ENCODE measurements at regions not wholly inside any gene's neighbourhood (a gene's known extent, or its start where the extent isn't known, plus 50 kb on each side); places are given as distances from the start of the nearest gene placed in this dataset.
A peak's percentile ranks its signal among the peaks of the same experiment; 100 is the strongest.
"Not testable (repeated sequence)": the region's sequence is repeated elsewhere in the genome, so short reads cannot be mapped to it uniquely, and the experiment has no call there.

- no peak for DNase-seq
Observed at GRCh38 chr9:29209748-29210291, 1636.5 kb upstream of the C9orf72 start.

GRCh38 chr9:29211003-29211579 lies 1637.8 kb upstream of the C9orf72 start:
- DNase-seq, result peak; percentile 35

GRCh38 chr9:29211580-29212396 lies 1638.5 kb upstream of the C9orf72 start:
- peak; percentile 75 for DNase-seq

GRCh38 chr9:29212397-29213387 lies 1639.4 kb upstream of the C9orf72 start:
- DNase-seq, result peak; percentile 69

DNA sequence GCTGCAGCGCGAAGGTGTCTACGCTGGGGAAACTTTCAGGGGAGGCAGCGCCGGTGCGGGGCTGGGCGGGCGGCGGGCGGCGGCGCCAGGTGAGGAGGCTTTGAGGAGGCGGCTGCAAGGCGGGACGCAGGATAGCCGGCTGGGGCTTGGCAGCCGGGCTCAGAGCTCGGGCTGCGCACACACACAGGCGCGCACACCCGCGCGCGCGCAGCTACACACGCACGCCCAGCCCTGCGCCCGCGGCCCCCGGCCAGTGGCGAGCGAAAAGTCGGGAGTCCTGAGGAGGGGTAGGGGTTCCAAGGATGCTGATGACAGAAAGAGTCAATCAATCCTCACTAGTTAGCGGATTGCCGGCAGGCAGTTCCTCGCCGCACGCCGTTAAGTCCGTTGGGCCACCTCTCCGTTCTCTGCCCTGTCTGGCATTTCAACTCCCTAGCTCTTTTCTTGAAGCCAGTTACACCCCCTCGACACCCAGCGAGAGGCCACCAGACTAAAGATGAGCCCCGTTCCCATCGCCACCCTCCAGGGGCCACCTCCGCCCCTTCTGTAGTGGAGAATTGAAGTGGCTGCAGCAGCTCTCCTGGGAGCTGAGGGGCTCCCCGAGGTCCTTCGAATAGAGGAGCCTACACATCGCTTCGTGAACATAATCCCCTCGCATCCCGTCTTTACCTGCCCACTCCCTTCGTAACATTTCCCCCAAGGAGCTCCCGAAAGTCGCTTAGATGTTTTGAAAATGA lies 1640.3 kb upstream of the C9orf72 start, which contains the start of gene LINGO2:
Gene LINGO2 (minus strand): TSS at position 185 of the 737 bp plus-strand sequence.
- DNase-seq, result peak; percentile 75

- DNase-seq, result peak; percentile 78
Observed at GRCh38 chr9:29214154-29214689, 1640.9 kb upstream of the C9orf72 start.

DNA sequence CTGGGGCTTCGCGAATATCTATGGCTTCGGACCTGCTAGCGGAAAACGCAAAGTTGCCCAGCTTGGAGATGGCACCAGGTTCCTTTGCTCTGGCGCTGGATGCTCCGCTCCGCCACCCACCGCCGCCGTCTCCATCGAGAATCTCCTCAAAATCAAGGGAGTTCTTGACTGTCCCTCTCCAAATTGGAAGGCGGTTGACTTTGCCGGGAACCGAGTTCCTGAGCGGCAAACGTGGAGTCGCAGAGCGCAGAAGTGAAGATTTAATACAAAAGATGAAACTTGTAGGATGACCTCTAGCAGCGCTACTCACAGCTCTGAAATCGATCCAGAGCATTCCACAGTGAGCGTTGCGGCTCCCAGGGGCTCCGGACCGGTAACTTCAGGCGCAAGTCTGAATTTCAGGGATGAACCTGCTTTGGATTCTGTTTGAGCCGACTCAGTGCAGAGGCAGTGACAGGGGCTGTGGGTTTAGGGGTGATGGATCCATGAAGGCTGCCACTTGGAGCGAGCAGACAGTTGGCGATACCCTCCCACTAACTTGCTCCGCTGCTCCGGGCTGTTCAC lies 1641.5 kb upstream of the C9orf72 start:
- peak; percentile 39 for DNase-seq

DNA sequence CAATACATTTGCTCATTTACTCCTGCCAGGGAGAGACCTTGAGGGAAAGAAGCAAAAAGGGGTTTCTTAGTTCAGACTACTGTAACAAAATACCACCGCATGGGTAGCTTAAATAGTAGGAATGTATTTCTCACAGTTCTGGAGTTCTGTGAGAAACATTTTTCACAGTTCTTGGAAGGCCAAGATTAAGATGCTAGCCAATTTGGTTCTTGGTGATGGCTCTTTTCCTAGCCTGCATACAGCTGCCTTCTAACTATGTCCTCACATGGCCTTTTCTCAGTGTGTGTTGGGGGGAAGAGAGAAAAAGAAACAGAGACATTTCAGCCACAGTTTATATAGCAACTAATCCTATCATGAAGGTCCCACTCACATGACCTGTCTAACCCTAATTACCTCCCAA lies 1644.7 kb upstream of the C9orf72 start:
- DNase-seq, result no peak

DNA sequence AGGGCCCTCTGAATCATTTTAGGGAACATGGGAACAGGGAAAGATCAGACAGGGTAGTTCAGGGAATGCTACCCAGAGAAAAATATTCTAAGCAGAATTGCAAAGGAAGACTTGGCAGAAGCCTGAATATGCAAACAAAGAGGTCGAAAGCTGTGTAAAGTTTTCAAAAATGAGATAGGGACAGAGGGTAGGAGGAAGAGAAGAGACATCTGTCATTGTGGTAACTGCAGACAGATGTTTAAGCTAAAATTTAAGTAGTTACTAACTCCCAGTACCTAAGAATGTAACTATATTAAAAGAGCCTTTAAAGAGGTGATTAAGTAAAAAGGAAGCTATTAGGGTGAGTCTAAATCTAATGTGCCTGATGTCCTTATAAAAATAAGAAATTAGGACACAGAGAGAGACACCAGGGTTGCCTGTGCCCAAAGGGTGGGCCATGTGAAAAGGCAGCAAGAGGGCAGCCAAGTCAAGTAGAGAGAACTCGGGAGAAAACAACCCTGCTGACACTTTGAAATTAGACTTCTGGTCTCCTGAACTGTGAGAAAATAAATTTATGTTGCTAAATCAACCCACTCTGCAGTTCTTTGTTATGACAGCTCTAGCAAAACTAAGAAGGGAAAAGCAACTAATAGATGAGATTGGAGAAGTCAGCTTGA lies 1647.4 kb upstream of the C9orf72 start:
- DNase-seq, result no peak

DNA sequence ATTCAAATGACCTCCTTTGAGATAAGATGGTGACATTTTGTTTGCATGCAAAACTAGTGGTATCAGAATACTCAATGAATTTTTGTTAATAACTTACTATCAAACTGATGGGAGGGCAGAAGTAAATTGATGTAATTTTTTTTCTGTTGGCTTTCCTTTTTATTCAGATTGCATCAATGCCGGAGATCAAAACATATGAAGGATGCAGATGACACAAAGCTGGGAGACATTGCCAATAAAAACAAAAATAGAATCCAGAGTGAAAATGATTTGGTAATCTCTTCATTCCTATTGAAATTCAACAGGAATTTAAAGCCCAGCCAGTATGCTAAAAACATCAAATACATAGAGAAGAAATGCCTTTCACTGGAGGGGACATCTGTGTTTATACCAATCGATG lies 1655.3 kb upstream of the C9orf72 start:
- DNase-seq, result no peak

DNA sequence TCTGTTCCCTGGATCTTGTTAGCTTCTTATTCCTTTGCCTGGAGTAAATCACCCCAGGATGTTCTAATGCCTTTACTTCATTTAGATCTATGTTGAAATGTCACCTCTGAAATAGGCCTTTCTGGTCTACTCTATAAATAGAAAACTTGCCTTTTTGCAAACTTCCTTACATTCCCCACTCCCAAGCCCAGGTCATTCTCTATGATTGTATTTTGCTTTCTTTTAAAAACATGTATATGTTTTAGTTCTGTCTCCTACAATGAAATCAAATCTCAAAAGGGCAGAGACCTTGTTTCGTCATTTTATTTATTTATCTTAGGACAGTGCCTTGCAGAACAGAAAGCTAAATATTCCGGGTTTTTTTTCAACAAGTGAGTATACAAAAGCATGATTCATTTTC lies 1657.7 kb upstream of the C9orf72 start:
- no peak for DNase-seq

GRCh38 chr9:29233193-29233592 lies 1659.9 kb upstream of the C9orf72 start:
- no peak for DNase-seq

GRCh38 chr9:29241320-29241719 lies 1668.0 kb upstream of the C9orf72 start:
- no peak for DNase-seq

DNA sequence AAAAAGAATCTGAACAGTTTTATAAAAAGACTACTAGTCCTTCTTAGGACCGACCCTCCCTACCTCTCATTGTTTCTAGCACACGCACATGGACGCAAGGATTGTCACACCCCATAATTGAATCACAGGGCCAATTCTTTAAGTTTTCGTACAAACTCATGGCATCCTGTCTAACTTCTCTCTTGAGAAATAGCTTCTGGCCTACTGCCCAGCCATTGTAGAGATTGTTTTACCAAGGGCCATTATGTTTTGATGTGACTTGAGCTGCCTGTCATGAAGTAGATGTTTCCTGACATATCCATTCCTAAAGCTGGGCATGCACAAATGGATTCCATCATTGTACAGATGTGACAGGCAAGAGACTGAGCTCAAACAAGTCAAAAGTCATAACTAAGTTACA lies 1672.1 kb upstream of the C9orf72 start:
- no peak for DNase-seq

DNA sequence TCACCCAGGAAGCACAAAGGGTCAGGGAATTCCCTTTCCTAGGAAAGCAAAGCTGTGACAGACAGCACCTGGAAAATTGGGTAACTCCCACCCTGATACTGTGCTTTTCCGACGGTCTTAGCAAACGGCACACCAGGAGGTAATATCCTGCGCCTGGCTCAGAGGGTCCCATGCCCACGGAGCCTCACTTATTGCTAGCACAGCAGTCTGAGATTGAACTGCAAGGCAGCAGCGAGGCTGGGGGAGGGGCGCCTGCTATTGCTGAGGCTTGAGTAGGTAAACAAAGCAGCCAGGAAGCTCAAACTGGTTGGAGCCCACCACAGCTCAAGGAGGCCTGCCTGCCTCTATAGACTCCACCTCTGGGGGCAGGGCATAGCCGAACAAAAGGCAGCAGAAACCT lies 1697.1 kb upstream of the C9orf72 start:
- not testable (repeated sequence) for DNase-seq

GRCh38 chr9:29282121-29282520 lies 1708.8 kb upstream of the C9orf72 start:
- no peak for DNase-seq

GRCh38 chr9:29285818-29286217 lies 1712.5 kb upstream of the C9orf72 start:
- DNase-seq, result peak; percentile 7

GRCh38 chr9:29289365-29289764 lies 1716.1 kb upstream of the C9orf72 start:
- DNase-seq, result no peak

DNA sequence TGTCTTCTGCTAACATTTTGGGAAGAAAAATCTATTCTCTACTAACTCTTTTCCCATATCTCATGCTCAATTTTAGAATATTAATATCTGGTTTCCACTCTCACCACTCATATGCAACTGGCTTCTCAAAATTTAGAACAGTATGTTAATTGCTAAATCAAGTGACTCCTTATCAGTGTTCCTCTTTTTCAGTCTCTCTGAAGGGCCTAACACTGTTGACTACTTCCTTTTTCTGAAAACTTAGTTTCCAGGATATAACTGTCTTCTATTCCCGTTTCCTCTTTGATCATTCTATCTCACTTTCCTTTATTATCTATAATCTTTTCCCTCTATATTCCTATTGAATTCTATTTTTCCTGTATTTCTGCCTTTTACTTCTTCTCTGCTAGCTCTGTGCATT lies 1717.2 kb upstream of the C9orf72 start:
- no peak for DNase-seq

- no peak for DNase-seq
Observed at GRCh38 chr9:29297592-29297991, 1724.3 kb upstream of the C9orf72 start.

- no peak for DNase-seq
Observed at GRCh38 chr9:29311221-29311620, 1737.9 kb upstream of the C9orf72 start.
